ENCODE measurements at regions not wholly inside any gene's neighbourhood (a gene's known extent, or its start where the extent isn't known, plus 50 kb on each side); places are given as distances from the start of the nearest gene placed in this dataset.
"Not testable (repeated sequence)": the region's sequence is repeated elsewhere in the genome, so short reads cannot be mapped to it uniquely, and the experiment has no call there.

GRCh38 chr1:232569554-232569921 lies 60.4 kb downstream of the SIPA1L2 start:
- CTCF ChIA-PET (ENCODE audit: partially characterized antibody); H3K27me3 ChIP-seq (replicated peaks in 1 of 4; ENCODE audit: control insufficient read depth in 3 of 4, extremely low read depth in 1 of 4, insufficient read depth in 3 of 4, low read length in 3 of 4); H4K91ac ChIP-seq (replicated peaks; ENCODE audit: insufficient read length, low read length); H3K23me2 ChIP-seq (ENCODE audit: low read depth, low read length); H2BK15ac ChIP-seq (ENCODE audit: low read length); POLR2A ChIA-PET (ENCODE audit: partially characterized antibody); FAIRE-seq; H2BK120ac ChIP-seq (replicated peaks; ENCODE audit: low read depth, low read length); H3K18ac ChIP-seq (ENCODE audit: extremely low read depth, low read length); H3K4me1 ChIP-seq (replicated peaks in 1 of 4; ENCODE audit: control insufficient read depth in 3 of 4, insufficient read depth in 4 of 4, low read length in 3 of 4); H3K4ac ChIP-seq (replicated peaks; ENCODE audit: insufficient read length, low read depth, low read length); H2AFZ ChIP-seq (ENCODE audit: low read length); H4K5ac ChIP-seq (ENCODE audit: insufficient read length, low read depth, low read length); H3K79me1 ChIP-seq (ENCODE audit: low read depth, low read length); H4K8ac ChIP-seq (ENCODE audit: extremely low read depth, insufficient read depth, low read length); DNase-seq (ENCODE audit: low read depth in 1 of 2, low spot score in 2 of 2); H3K14ac ChIP-seq (ENCODE audit: insufficient read length); H3K23ac ChIP-seq (ENCODE audit: insufficient read length); H4K20me1 ChIP-seq (replicated peaks in 1 of 2; ENCODE audit: control insufficient read depth in 1 of 2, insufficient read depth in 2 of 2, low read length in 2 of 2); H3K27ac ChIP-seq (ENCODE audit: low read depth, low read length); H3K79me2 ChIP-seq (ENCODE audit: control insufficient read depth in 1 of 2, insufficient read depth in 2 of 2, low read length in 2 of 2); H3K4me3 ChIP-seq (ENCODE audit: extremely low read depth in 1 of 4, insufficient read depth in 2 of 4, low read depth in 3 of 4, low read length in 4 of 4); H2BK20ac ChIP-seq (ENCODE audit: low read length); H3K56ac ChIP-seq (replicated peaks; ENCODE audit: insufficient read length, low read depth, low read length); H2BK5ac ChIP-seq (ENCODE audit: low read depth, low read length); H3K9ac ChIP-seq (replicated peaks in 1 of 4; ENCODE audit: extremely low read depth in 1 of 4, low read depth in 3 of 4, low read length in 3 of 4); H2BK12ac ChIP-seq (ENCODE audit: low read depth, low read length); H3K9me3 ChIP-seq (ENCODE audit: insufficient read depth in 2 of 2, low read depth in 1 of 2, low read length in 1 of 2); H2AK5ac ChIP-seq (ENCODE audit: low read depth, low read length); H3K4me2 ChIP-seq (ENCODE audit: insufficient read depth in 1 of 2, low read depth in 2 of 2, low read length in 2 of 2); H3K36me3 ChIP-seq (ENCODE audit: control insufficient read depth in 2 of 4, insufficient read depth in 4 of 4, low read length in 3 of 4): not testable (repeated sequence)
- 89% methylated on average over 11 of the region's 11 CpGs; no CpG with 5 or more reads in 1 of the 2 experiments for WGBS, 2 experiments (ENCODE audit: extremely low coverage in 1 of 2, insufficient coverage in 1 of 2, insufficient read length in 1 of 2, insufficient replicate concordance in 2 of 2, low coverage in 1 of 2, low lambda C conversion rate in 2 of 2, missing lambda C conversion rate in 1 of 2)

Measured in H1 (cell line).